HT-29 (cell line): ENCODE measurements at regions not wholly inside any gene's neighbourhood (a gene's known extent, or its start where the extent isn't known, plus 50 kb on each side); places are given as distances from the start of the nearest gene placed in this dataset.

Experiments used
- DNase-seq: peaks from one replicate; pipeline ENCODE4 v3.0.0-alpha.2; 2015; ENCODE audit warnings: low spot score

DNA sequence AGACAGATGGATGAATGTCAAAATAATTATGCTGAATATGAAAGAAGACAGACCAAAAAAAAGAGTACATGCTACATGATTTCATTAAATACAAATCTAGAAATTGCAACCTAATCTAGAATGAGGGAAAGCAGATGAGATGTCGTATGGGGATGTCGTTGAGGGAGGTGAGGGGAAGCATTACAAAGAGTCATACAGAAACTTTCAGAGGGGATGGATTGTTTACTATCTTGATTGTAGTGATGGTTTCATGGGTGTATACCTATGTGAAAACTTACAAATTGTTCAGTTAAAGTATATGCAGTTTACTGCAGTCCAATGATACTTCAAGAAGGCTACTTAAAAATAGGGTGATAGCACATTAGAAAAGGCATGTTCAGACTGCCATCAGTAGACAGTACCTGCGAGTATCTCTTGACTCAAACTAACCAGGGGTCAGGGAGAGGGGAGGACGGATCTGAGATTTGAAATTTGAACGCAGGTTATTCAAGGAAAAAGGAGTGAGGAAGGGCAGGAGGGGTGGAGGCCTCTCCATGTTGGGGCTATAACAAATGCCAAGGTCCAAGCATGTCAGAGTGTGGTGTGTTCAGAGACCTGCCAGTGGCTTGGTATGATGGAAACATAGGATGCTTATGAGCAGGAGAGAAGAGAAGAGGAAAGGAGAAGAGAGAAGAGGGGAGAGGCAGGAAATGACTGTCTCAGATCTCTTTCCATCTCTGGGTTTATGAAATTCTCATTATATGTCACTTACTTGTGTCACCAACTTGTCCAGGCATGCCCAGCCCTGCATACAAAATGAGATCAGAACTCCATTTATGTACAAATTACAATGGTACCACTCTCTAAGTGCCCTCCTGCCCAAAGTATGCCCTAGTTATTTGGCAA is 257.3 kb upstream of the CXCR4 start:
- no peak for DNase-seq

DNA sequence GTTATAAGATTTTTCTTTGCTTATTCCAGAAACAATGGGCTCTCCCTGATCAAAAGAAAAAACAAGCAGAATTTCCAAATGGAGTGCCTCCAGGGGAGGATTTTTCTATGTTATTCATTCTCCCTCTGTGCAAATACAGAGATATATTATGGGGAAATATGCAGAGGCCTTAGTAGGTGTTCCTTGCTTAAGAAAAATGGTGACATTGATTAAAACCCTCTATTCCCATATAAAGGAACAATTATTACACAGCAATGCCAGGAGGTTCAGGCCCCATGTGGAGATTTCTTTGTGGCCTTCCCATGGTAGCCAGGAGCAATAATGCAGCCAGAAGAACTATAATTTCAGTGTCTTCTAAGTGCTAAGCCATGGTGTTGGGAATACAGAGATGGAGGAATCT is 255.9 kb upstream of the CXCR4 start:
- DNase-seq: no peak

DNA sequence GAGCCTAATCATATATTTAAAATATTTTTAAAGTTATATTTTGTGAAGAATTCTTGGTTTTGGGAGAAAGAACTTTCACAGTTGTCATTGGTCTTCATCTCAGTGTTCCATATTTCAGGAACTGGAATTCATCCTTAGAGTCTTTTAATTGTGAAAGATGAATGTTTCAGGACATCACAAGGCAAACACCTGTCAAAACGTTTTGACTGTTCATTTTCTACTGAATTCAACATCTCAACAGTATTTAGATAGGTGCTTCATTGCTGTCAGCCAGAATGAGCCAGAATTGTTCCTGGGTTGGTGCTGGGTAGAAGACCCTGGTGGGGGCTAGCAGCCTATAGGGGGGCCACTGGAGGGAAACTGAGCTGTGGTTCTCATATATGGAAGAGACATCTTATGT is 255.1 kb upstream of the CXCR4 start:
- DNase-seq: no peak

DNA sequence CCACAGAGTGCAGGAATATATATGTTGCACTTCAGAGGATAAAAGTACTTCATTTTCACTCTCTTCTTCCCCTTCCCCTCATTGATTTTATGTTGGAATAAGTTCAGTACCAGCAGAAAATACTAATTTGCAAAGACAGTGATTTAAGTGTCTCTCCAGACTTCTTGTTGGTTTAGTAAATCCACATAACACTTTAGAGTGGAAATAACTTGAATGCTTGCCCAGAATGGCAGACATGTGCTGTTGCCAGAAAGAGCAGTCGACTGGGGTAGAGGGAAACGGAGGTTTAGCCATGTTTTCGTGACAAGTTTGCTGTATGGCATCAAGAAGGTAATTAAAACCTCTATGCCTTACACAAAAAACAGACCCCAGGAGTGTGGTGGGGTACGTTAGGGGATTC is 246.0 kb upstream of the CXCR4 start:
- DNase-seq: no peak

DNA sequence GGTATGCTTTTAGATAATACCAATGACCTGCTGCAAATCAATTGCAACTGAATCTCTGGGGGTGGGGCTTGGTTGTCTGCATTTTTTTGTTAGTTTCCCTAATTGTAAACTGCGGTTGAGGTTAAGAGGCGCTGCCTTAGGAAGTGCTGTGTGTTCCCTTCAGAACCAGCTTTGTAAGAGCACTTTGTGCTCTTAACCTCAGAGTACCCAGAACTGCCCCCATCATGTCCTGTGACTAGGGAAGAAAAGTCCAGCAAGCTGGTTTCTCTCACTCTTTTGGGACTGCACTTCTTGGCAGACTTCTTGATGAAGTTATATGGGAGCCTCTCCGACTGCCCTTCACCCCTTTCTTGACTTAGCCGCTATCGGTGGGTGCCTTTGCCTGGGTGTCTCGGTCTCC is 245.5 kb upstream of the CXCR4 start:
- no peak for DNase-seq

DNA sequence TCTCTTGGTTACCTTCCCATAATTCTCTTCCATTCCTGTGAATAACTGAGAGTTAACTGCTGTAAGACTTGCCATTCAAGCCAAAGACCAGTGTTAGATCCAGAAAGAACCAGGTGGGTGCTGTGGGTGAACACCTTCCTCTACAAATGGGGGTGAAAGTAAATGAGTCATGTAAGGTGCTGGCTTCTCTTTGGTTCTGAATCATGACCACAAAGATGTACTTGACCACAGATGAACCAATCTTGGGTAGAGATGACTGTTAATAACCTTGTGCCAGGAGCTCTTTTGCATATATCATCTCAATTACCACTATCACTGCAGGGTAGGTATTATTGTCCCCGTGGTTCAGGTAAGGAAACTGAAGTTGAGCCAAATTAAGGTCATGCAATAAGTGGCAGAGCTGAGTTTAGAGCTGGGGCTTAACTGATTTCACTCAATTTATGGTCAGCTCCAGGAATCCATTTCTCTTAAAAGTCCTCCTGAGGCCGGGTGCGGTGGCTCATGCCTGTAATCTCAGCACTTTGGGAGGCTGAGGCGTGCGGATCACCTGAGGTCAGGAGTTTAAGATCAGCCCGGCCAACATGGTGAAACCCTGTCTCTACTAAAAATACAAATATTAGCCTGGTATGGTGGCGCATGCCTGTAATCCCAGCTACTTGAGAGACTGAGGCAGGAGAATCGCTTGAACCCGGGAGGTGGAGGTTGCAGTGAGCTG is 244.9 kb upstream of the CXCR4 start:
- DNase-seq: no peak

DNA sequence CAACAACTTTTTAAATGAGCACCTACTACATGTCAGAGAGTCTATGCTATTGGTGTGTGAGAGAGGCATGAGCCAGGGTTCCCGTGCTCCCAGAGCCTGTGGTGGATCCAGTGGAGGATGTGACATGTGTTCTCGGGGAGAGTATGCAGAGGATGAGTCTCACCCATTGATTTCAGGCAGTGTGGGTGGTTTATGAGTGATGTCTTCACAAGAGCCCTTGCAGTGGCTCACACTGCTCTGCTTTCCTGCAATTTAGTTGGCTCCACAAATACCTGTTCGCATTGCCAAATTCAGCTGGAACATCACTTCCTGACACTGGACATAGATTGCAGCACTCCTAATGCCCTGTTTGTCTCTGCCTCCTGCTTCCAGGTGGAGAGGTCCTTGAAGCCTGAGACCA is 243.6 kb upstream of the CXCR4 start:
- no peak for DNase-seq

DNA sequence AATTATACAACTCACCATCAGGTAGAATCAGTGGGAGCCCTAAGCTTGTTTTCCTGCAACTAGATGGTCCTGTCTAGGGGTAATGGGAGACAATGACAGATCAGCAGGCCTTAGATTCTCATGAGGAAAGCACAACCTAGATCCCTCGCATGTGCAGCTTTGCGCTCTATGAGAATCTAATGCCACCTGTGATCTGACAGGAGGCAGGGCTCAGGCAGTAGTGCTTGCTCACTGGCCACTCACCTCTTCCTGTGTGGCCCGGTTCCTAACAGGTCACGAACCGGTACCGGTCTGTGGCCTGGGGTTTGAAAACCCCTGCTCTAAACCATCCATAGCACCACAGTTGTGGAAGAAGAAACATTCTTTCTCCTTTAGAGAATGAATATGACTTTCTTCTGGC is 242.8 kb upstream of the CXCR4 start:
- DNase-seq: no peak

DNA sequence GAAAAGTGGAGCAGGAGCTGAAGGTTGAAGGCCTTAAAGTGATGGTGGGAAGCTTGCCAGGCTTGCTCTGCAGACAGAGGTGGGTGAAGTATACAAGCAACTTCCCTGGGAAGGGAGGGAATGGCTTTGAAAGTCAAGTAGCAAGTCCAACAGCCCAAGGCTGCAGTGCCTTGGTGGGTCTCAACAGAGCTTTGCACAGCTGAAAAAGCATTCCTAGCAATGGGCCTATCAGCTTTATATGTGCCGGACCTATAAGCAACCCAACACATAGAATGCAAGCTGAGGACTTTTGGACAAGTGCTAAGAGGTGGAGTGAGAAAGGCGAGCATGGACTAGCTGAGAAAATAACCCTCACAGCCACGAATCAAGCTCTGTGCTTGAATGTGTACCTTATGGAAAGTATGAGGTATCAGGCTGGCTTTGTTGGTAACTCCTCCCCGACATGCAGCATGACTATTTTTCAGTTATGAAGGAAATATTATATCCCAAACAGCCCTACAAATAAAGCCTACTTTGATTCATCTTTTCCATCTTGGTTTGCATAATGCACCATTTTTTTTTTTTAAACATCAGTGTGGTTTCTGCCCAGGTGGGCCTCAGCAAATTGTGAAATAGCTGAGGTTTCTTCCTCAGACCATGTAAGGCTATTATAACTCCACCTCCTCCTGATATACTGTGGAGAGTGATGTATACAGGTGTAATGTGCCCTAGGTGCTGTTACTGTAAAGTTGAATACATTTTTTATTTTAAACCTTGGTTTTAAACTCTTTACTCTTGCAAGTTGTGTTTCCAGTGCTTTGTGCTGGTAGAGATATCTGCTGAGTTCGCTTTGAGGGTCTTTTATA is 241.4 kb upstream of the CXCR4 start:
- no peak for DNase-seq

DNA sequence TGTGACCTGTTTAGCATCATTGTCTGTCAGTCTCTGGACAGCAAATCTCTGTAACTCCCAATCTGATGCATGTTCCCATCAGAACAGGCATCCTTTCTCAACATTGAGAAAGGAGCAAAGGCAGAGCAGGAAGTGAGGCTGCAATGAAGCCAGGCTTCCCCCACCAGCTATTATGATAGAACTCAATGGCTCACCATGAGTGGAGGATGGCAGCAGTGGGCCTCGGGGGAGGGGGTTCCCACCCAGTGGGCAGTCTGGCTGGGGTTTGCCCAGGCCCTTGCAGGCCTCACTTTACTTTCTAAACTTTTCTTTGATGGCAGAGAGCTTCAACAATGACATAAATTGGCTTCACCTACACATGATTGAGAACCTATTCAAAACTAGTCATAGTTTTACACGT is 240.6 kb upstream of the CXCR4 start:
- no peak for DNase-seq

DNA sequence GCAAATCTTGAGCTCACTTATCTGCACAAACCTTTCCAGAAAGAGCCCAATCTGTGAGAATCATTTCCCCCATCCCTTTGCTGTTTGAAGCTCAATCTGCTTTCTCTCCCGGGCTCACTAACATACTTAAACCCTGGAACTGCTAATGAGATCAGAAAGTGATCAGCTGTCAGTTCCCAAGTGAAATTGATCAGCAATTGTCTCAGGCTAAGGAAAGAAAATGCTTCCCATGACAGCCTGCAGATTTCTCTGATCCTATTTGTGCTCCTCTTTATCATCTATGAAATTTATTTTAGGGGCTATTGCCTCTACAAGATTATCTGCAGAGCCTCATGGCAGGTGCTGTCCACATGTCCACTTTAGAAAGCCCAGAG is 239.0 kb upstream of the CXCR4 start:
- DNase-seq: no peak

DNA sequence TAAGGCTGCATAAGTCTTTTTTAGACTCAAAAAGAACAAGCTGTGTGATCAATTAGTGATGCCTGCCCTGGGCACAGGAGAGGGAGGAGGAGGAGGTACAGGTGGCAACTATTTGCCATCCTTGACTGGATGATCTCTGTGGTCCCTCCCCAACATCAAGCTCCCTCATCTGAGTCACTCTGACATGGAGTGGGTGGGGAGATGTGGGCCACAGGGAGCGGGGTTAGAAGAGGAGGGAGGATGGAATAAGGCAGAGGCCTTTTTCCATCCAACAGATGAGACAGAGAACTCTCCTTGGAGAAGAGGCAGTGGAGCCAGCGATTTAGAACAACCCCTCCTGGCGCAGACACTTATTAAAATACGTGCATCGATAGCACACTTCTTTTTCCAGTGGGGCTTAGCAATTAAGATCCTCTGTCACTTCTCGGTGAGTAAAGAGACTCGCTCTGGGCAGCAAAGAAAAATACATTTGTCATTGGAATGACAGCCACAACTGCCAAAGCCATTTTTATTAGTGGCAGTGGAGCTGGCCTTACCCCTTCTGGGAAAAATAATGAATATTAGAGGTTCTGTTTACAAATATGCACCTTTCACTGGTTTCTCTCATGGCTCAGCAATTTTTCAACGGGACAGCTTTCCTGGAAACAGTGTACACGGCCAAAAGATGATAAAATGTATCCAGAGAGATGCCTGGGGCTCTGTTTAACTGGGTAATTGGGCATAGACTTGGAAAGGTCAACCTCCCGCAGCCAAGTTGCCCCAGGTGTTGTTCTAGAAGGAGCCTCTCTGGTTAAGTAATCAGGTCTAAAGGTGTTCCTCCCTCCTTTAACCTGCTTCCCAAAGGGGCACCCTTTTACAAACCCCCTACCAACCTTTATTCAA is 238.4 kb upstream of the CXCR4 start:
- no peak for DNase-seq

DNA sequence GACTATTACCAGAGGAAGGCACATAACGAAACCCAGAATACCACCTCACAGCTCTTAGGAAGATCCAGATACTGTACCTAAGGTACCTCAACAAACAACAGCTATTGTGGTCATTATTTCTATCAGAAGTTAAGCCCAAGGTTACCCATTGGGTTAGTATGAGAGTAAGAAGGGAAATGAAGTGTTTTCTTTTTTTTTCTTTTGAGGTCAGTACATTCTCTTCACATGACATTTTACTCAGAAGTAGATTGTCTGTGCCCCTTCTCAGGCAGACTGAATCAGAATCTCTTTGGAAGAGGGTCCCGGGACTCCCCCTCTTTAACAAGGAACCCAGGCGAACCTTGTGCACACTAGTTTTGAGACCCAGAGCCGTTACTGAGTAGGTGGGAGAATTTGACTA is 233.7 kb upstream of the CXCR4 start:
- no peak for DNase-seq

DNA sequence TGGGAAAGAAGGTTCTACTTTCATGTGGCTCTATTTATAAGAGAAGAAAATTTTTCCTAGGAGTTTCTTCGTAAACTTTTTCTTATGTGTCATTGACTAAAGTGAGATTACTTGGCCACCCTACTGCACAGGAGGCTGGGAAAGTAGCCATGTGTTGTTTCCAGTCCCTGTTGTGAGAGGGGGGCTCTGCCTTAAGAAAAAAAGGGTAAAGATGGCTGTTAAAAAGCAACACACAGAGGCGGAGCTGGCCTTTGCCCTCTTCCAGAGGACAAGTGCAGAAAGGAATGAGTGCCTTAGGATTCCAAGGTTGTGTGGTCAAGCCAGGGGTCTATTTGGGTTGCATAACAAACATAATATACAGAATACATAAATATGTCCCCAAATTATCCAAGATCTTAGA is 230.0 kb upstream of the CXCR4 start:
- no peak for DNase-seq

DNA sequence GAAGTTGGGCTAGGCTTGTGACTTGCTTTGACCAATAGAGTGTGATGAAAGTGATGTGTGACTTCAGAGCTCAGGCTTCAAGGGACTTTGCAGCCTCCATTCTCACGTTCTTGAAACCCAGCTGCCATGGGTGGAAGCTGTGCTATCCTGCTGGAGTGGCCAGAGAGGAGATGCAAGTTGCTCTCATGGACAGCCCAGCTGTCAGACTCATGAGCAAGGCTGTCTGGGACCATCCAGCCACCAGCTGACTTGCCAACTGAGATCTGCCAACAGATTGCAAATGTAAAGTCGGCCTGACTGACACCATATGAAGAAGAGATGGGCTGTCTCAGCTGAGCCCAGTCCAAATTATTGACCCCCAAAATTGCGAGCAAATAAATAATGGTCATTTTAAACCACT is 226.4 kb upstream of the CXCR4 start:
- no peak for DNase-seq

DNA sequence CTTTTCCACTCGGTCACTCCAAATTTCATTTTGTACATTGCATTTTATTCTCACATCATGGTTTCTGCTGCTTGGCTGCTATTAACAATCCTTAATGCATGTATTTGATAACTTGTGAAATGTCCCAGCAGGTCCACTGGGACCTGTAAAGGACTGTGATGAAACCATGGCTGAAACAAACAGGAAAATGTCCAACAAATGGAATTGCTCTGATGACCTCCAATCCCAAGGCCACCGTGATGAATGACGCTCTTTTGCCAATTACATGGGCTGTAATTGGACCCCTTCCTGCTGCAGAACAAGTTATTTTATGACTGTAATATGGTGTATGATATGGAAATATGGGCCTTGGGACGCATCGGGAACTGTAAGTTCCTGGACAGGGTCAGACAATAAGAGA is 224.2 kb upstream of the CXCR4 start:
- no peak for DNase-seq

DNA sequence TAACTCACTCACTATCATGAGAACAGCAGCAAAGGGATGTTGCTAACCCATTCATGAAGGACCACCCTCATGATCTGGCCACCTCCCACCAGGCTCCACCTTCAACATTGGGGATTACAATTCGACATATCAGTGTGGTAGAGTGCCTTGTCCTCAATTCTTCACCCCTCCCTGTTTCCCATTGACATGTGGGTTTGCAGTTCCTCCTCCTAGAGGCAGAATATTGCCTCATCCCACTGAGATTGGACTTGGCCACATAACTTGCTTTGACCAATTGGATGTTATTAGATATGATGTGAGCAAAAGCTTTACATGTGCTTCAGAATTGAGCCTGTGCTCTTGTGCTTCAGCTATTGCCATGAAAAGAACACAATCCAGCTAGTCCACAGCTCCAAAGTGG is 217.0 kb upstream of the CXCR4 start:
- no peak for DNase-seq

DNA sequence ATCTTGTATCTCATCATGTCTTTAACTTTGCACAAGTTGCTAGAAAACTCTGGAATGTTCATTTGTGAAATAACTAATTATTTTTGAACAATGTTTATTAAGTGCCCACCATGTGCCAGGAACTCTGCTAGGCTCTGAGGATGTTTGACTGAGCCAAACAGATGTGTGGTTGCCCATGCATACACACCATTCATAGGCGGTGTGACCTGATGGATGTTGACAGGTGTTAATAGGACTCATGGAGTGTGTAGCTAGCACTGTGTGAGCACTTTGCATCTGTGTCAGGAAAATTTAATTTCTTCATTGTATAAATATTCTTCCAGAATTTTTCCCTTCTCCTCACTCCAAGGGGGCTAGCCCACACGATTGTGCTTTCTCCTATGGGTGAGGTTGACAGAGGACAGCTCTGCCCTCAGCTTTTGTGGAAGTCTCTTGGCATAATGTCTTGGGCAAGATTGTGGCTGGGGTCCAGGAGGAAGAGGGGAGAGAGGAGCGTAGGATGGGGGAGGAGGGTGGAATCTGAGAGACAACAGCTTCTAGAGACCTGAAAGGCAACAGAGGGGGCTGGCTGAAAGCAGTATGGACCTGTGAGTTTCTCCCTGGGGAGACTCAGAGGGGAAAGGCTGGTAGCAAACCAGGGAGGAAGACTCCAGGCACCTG is 214.6 kb upstream of the CXCR4 start:
- DNase-seq: no peak

DNA sequence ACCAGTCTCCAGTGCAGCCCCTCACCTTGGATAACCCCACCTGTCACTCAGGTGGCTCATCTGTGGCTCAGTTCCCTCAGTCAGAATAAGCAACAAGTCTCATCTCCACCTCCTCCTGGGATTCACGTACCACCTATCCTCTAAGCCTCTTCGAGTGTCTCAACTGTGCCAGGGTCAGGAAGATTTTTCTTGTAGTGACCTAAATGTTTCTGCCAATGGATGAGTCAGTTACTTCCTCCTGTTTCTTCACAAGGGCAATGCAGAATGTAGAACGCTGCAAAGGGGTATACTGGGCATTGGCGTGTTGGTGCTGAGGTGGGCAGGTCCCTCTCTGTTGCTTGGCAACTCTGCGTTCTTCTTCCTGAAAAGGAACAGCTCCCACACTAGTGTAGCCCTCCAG is 213.3 kb upstream of the CXCR4 start:
- DNase-seq: no peak

DNA sequence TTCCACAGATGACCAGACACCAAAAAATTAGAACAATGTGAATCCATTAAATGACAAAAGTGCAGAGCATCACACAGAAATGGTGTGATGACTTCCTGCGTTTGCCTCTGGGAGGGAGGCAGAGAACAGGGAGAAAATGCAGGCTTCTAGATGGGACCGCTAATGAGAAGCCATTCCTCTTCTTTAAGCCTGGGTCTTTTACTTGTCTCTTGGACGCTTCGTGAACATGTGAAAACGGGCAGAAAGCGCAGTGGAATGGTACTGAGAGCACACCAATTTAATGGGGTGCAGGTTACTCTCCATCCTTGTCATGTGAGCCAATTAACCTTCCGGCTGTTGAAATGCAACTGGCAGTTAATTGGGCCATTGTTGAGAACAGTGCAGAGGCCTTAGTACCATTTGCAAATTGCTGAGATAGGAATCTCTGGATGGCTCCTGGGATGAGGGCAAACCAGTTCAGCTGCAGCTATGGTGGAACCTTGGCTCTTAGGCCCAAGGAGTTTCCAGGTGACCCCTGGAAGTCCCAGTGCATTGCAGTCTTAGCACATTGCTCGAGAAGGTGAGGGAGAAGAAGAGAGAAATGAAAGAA is 210.4 kb upstream of the CXCR4 start:
- no peak for DNase-seq
